ENCODE measurements at regions not wholly inside any gene's neighbourhood (a gene's known extent, or its start where the extent isn't known, plus 50 kb on each side); places are given as distances from the start of the nearest gene placed in this dataset.
"Not testable (repeated sequence)": the region's sequence is repeated elsewhere in the genome, so short reads cannot be mapped to it uniquely, and the experiment has no call there.

DNA sequence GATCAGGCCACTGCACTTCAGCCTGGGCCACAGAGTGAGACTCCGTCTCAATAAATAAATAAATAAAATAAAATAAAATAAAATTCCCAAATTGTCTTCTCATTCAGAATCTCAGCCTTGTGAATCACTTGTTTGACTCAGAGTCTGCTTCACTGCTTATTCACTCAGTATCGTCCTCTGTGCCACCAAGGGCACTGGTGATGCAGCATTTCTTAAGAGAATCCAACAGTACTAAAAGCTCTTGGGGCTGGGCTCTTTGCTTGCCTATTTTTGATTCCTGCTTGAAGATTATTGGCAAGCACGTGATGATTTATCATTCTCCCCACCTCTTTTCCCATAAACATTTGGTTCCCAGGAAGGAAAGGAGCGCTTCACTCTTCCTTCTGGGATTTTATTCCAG lies 54.8 kb upstream of the HMGB1 start:
- DNase-seq, result no peak

DNA sequence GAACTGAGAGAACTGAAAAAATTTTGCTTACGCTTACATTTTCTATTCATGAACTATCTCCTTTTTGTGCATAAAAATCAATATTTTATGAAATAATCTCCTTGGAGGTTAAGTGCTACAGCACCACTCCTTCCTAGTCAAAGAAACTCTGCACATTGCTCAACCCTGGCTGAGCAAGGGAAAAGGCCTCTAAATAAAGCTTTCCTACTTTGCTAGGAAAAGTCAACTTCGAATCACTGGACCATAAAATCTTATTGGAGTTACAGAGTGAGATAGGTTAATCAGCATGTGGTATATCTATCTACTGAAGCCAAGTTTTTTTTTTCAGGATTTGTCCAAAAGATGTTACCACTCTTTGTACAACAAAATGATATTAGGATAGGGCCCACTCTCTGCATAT lies 57.5 kb upstream of the HMGB1 start:
- DNase-seq, result no peak

DNA sequence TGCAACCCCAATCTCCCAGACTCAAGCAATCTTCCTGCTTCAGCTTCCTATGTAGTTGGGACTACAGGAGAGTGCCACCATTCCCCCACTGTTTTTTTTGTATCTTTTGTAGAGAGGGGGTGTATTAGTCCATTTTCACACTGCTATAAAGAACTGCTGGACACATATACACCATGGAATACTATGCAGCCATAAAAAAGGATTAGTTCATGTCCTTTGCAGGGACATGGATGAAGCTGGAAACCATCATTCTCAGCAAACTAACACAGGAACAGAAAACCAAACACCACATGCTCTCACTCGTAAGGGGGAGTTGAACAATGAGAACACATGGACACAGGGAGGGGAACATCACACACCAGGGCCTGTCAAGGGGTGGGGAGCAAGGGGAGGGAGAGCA lies 58.1 kb upstream of the HMGB1 start:
- DNase-seq, result not testable (repeated sequence)

DNA sequence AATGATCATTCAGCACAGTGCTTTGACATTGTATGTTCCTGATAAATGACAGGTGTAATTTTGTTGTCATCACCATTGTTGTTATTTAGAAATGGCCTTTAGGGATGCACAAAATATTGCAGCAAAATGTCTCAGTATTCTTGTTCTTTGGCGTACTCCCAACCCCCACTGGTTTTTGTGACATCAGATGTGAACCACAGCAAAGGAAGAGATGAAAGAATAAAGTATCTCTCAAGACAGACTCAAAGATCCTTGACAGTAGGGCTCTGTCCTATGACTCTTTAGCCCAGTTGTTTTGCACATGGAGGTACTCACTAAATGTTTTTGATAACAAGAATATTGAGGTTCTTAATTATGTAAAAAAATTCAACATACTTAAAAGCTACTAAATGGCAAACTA lies 59.5 kb upstream of the HMGB1 start:
- not testable (repeated sequence) for DNase-seq

DNA sequence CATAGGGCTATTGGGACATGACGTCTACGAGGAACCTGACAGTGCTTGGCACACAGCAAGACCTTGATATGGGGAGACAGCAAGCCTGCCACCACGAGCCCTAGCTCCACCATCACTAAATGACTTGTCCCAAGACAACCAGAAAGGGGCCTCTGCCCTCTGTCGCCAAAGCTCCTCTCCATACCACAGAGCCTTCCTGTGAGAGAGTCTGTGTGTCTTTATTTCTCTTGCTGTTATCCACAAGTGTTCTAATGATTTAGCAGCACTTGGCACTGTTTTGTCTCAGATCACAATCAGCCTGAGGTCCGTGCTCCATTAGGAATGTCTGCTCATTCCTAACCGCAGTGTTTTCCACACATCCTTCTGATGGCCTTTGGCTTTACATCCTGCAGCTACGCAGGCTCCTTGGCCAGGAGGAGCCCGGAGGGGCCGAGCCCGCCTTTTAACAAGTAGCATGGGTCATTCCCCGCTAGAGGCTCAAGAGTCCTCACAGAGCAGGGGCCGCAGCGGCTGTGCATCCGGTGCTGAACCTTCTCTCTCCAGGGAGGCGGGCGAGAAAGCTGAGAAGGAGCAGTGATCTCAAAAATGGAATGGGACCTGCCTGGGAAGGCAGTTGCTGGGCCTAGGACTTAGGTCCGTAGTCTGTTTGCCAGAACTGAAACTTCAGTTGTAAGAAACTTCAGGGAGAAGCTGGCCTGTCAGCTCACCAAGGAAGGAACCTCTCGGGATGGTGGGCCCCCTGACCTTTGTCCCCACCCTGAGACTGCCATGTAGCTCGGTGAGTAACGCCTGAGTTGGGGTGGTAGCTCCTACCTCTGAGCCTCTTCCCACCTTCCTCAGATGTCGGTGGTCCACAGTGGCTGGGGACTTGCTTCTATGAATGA lies 61.1 kb upstream of the HMGB1 start:
- no peak for DNase-seq

DNA sequence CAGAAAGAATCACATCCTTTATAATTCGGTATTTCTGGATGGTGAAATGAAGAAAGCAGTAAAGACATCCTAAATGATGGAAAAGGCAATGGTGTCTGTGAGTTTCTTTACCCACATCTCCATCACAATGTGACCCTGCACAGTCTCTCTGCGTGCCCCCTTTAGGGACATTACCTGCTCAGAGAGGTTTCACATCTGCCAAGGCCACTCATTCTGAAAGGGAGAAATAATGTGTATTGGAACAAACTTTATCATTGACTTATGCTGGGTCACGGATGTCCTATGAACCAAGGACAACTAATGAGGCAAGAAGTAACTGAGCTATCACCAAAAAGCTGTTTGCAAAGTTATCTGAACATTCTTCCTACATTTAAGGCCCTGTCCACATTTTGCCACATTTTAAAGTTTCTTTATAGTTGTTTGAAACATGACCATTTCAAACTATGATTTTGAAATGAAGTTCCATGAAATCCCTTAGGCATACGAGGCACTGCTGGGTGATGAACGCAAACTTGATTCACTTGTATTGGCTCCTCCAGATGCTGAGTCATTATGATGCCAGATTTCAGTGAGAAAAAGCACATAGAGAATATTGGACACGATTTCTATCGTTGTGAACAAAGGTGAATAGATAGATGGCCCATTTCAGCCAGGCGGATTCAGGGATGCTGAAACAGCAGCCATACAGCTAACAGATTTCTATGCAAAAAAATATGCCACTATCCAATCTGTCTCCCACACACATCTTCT lies 63.5 kb upstream of the HMGB1 start:
- DNase-seq, result no peak

DNA sequence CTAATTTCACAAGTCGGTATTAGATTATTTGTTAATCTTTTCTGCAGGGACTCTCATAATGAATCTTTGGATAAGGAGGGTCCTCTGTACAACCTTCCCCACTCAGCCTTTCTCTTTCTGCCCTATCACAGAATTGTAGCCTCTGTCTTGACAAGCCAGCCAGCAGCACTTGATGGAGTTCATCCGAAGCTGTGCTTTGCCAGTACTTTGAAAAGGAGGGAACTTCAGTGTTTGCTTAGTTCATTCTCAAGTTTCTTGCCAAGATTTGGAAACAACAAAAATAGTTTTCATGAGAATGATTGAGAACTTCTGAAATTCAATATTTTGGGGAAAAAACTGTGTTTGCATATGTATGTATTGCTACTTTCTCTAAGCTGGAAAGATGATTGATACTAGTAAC lies 69.3 kb upstream of the HMGB1 start:
- DNase-seq, result no peak

DNA sequence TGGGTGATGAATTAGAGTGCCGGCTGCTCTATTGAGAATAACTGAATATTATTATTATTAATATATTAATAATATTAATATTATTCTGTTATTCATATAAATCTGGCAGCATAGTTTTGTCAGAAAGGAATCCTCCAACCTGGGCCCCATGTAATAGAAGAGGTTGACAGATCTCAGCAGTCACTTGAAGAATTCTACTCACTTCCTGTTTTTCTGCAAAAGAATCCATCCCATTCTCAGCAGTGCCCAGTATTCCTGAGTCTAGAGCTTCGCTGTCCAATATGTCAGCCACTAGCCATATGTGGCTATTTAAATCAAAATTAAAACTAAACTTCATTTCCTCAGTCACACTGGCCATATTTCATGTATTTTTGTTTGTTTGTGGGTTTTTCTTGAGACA lies 72.4 kb upstream of the USPL1 start:
- peak in 1 of 4 experiments; percentile 15 for DNase-seq

DNA sequence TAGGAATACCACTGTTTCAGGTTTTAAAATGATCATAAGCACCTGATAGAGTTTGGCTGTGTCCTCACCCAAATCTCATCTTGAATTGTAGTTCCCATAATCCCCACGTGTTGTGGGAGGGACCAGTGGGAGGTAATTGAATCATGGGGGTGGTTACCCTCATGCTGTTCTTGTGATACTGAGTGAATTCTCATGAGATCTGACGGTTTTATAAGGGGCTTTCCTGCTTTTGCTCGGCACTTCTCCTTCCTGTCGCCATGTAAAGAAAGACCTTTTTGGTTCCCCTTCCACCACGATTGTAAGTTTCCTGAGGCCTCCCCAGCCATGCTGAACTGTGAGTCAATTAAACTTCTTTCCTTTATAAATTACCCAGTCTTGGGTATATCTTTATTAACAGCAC lies 69.7 kb upstream of the USPL1 start:
- peak; percentile 20 to 51 (median 38) for DNase-seq

DNA sequence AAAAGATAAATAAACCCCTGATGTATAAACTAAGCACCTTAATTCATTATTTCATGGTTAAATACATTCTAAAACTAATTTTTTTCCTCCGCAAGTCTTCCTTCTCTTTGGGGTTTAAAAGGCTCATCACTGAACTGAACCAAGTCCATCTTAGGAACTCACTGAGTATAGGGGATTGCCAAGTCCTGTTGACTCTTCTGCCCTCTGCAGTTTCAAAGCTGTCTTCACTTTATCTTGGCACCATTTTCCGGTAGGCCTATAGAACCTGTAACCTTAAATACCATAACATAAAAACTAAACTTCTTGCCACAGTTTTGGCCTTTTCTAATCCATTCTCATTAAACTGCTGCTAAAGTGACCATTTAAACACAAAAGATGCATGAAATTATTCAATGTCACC lies 66.5 kb upstream of the USPL1 start:
- DNase-seq, result peak; percentile 16 to 58 (median 30)

DNA sequence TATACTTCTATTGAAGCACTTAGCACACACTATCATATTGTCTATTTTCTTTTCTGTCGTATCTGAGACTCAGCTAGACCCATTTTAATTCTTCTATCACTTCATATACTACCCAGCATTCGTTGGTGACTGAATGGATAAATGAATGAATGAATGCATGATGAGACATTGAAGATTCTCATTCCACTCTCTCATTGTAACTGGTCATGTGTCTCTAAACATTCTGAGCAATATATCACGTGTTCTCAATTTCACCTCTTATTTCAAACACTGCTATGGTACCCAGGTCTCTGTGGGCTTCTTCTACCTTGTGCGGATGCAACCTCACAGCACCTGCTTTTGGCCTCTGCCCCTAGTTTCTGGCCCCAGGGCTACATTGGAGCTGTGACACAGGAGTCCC lies 65.2 kb upstream of the USPL1 start:
- no peak for DNase-seq

- no peak for DNase-seq
Observed at GRCh38 chr13:30559274-30559673, 58.4 kb upstream of the USPL1 start.

DNA sequence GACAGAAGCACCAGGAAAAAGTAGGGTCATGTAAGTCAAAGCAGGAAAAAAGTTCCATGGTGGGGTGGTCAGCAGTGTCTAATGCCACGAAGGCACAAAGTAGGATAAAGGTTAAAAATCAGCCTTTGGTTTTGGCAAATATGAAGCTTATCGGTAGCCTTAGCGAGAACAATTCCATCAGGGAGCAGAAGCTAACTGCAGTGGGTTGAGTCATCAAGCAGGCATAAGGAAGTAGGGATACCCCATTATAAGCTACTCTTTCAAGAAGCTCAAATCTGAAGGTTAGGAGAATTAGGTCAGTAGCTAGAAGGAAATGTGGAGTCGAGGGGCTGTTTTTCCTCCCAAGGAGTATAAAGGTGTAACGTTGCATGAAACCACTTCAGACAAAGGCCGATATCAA lies 57.5 kb upstream of the USPL1 start:
- no peak for DNase-seq

DNA sequence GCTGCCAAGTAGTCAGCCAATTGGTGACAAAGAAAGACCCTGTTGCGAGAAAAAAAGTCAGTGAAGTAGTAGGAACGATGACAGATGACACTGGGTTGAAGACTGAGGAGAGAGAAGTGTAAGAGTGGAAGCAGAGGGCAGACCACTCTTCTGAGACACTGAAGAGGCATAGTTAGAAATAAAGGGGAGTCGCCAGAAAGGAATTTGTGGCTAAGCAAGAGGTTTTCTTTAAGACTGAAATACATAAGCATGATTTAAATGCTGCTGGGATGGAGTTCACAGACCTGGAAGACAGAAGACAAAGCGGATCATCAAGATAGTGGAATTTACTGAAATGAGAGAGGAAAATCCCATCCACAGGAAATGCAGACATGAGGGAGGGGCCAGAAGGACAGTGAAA lies 56.2 kb upstream of the USPL1 start:
- no peak for DNase-seq

GRCh38 chr13:30564489-30564888 lies 53.2 kb upstream of the USPL1 start:
- no peak for DNase-seq

DNA sequence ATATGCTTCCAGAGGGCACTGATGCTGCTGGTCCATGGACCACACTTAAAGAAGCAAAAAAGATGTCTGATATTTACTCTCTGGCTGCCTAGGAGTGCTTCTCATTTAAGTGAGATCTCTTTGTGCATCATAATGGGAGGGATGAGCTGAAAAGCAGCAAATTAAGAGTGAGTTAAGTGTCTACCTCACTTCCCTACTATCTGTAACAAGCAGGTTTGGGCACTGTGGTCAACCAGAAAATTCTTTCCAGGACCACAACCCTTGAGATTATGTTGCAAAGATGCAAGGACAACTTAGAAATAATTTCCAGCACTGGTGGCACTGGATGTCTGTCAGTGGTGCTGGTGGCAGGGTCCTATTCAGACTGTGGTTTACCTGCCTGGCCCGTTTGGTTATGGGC lies 52.1 kb upstream of the USPL1 start:
- DNase-seq, result no peak

- DNase-seq, result no peak
Observed at GRCh38 chr13:30567072-30567471, 50.6 kb upstream of the USPL1 start.
